ENCODE measurements at regions not wholly inside any gene's neighbourhood (a gene's known extent, or its start where the extent isn't known, plus 50 kb on each side); places are given as distances from the start of the nearest gene placed in this dataset.

GRCh38 chr4:104677116-104677515, 182.4 kb upstream of the CXXC4 start:
- no peak for DNase-seq (ENCODE audit: low spot score)

- DNase-seq (ENCODE audit: low spot score): no peak
These were observed 187.6 kb upstream of the CXXC4 start for GRCh38 chr4:104682311-104682710.

GRCh38 chr4:104693601-104694201, 199.0 kb upstream of the CXXC4 start:
- no peak for DNase-seq (ENCODE audit: low spot score)

GRCh38 chr4:104716584-104716983, 221.9 kb upstream of the CXXC4 start:
- DNase-seq (ENCODE audit: low spot score): no peak

GRCh38 chr4:104719539-104720230, 225.0 kb upstream of the CXXC4 start:
- no peak for DNase-seq (ENCODE audit: low spot score)

GRCh38 chr4:104722467-104722866, 227.8 kb upstream of the CXXC4 start:
- no peak for DNase-seq (ENCODE audit: low spot score)

- no peak for DNase-seq (ENCODE audit: low spot score)
These were observed 231.3 kb upstream of the CXXC4 start for GRCh38 chr4:104726002-104726401.

- DNase-seq (ENCODE audit: low spot score): no peak
These were observed 232.9 kb upstream of the CXXC4 start for GRCh38 chr4:104727643-104728042.

GRCh38 chr4:104728380-104729122, 233.9 kb upstream of the CXXC4 start:
- no peak for DNase-seq (ENCODE audit: low spot score)

GRCh38 chr4:104732766-104733165, 238.1 kb upstream of the CXXC4 start:
- no peak for DNase-seq (ENCODE audit: low spot score)

- DNase-seq (ENCODE audit: low spot score): no peak
These were observed 240.5 kb upstream of the CXXC4 start for GRCh38 chr4:104735174-104735573.

GRCh38 chr4:104740161-104740560, 245.5 kb upstream of the CXXC4 start:
- no peak for DNase-seq (ENCODE audit: low spot score)

GRCh38 chr4:104743215-104743653, 248.5 kb upstream of the CXXC4 start:
- no peak for DNase-seq (ENCODE audit: low spot score)

GRCh38 chr4:104747635-104748034, 252.9 kb upstream of the CXXC4 start:
- DNase-seq (ENCODE audit: low spot score): no peak

- no peak for DNase-seq (ENCODE audit: low spot score)
These were observed 254.4 kb upstream of the CXXC4 start for GRCh38 chr4:104749062-104749461.

GRCh38 chr4:104750008-104750407, 255.3 kb upstream of the CXXC4 start:
- DNase-seq (ENCODE audit: low spot score): no peak

GRCh38 chr4:104751468-104751867, 256.8 kb upstream of the CXXC4 start:
- no peak for DNase-seq (ENCODE audit: low spot score)

- DNase-seq (ENCODE audit: low spot score): no peak
These were observed 257.6 kb upstream of the CXXC4 start for GRCh38 chr4:104752337-104752736.

GRCh38 chr4:104756837-104757236, 262.1 kb upstream of the CXXC4 start:
- no peak for DNase-seq (ENCODE audit: low spot score)

GRCh38 chr4:104758574-104758973, 263.9 kb upstream of the CXXC4 start:
- DNase-seq (ENCODE audit: low spot score): no peak

GRCh38 chr4:104763554-104764222, 269.0 kb upstream of the CXXC4 start:
- DNase-seq (ENCODE audit: low spot score): no peak

- DNase-seq (ENCODE audit: low spot score): no peak
These were observed 272.0 kb upstream of the CXXC4 start for GRCh38 chr4:104766676-104767075.

GRCh38 chr4:104772849-104773248, 278.2 kb upstream of the CXXC4 start:
- no peak for DNase-seq (ENCODE audit: low spot score)

All from HuH-7 (cell line).